ENCODE measurements at regions not wholly inside any gene's neighbourhood (a gene's known extent, or its start where the extent isn't known, plus 50 kb on each side); places are given as distances from the start of the nearest gene placed in this dataset.
"Not testable (repeated sequence)": the region's sequence is repeated elsewhere in the genome, so short reads cannot be mapped to it uniquely, and the experiment has no call there.

- no peak for DNase-seq
These were observed 209.8 kb downstream of the CSNK1G3 start for GRCh38 chr5:123721675-123722276.

GRCh38 chr5:123720955-123721354 lies 209.0 kb downstream of the CSNK1G3 start:
- no peak for DNase-seq

- no peak for DNase-seq
These were observed 208.4 kb downstream of the CSNK1G3 start for GRCh38 chr5:123720339-123720738.

GRCh38 chr5:123719004-123719403 lies 207.0 kb downstream of the CSNK1G3 start:
- DNase-seq, result no peak

GRCh38 chr5:123718238-123718637 lies 206.3 kb downstream of the CSNK1G3 start:
- no peak for DNase-seq

- no peak for DNase-seq
These were observed 205.2 kb downstream of the CSNK1G3 start for GRCh38 chr5:123717139-123717538.

GRCh38 chr5:123710031-123710430 lies 198.1 kb downstream of the CSNK1G3 start:
- no peak for DNase-seq

- DNase-seq, result no peak
These were observed 197.4 kb downstream of the CSNK1G3 start for GRCh38 chr5:123709422-123709821.

- DNase-seq, result no peak
These were observed 196.3 kb downstream of the CSNK1G3 start for GRCh38 chr5:123708074-123708806.

GRCh38 chr5:123706531-123706930 lies 194.6 kb downstream of the CSNK1G3 start:
- no peak for DNase-seq

GRCh38 chr5:123705741-123706140 lies 193.8 kb downstream of the CSNK1G3 start:
- DNase-seq, result no peak

- DNase-seq, result no peak
These were observed 189.7 kb downstream of the CSNK1G3 start for GRCh38 chr5:123701511-123702200.

- DNase-seq, result no peak
These were observed 188.8 kb downstream of the CSNK1G3 start for GRCh38 chr5:123700624-123701287.

GRCh38 chr5:123699571-123699970 lies 187.6 kb downstream of the CSNK1G3 start:
- no peak for DNase-seq

- DNase-seq, result not testable (repeated sequence)
These were observed 187.0 kb downstream of the CSNK1G3 start for GRCh38 chr5:123698937-123699336.

GRCh38 chr5:123696921-123697341 lies 185.0 kb downstream of the CSNK1G3 start:
- no peak for DNase-seq

- DNase-seq, result no peak
These were observed 178.8 kb downstream of the CSNK1G3 start for GRCh38 chr5:123690821-123691220.

- DNase-seq, result no peak
These were observed 169.1 kb downstream of the CSNK1G3 start for GRCh38 chr5:123681061-123681460.

GRCh38 chr5:123673107-123673506 lies 161.1 kb downstream of the CSNK1G3 start:
- DNase-seq, result no peak

- DNase-seq, result no peak
These were observed 159.9 kb downstream of the CSNK1G3 start for GRCh38 chr5:123671711-123672456.

- DNase-seq, result peak; percentile 24
These were observed 159.1 kb downstream of the CSNK1G3 start for GRCh38 chr5:123671042-123671441.
